ENCODE measurements at regions not wholly inside any gene's neighbourhood (a gene's known extent, or its start where the extent isn't known, plus 50 kb on each side); places are given as distances from the start of the nearest gene placed in this dataset.

DNA sequence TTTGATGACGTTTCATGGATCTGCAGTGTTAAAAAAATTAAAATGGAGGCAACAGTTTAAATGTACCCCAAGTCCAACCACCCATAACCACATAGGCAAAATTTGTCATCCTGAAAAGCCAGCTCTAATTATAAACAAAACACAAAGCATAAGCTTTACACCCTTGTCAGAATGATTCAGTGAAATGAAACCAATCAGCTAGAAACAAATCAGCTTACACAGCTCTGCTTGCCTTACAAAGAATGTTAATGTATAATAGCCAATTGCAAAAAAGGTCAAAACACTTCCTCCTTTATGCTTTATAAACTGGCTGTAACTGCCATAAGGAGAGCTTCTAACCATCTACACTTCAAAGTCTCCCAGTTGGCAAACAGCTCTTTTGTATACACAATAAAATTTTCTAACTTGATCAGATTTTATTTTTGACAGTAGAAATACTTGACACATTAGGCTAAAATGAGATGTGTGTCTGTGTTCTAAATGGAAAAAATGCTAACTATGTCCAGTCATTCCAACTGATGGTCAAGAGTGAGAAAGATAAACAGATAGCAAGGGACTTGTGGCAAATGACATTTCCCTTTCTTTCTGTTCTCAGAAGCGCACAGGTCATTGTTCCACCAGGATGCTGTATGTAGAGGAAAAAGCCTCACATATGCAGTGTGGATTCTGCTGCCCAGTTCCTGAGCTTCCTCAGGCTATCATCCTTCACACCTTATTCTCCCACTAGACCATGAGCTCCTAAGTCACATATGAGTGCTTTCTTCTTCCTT is 344.3 kb upstream of the ID4 start:
- intact Hi-C loops (cut with micrococcal nuclease): no loop called here
- H3F3A ChIP-seq (ENCODE audit: low read length, unreplicated experiment): no peaks in the 10 kb centered on the region
- no peaks in the 10 kb centered on the region for H3K9me3 ChIP-seq (ENCODE audit: low read length)
- H3K27ac ChIP-seq (ENCODE audit: low read length): no peak overlapping the region
- ChIA-PET CTCF (no interaction called here), POLR2A (ENCODE audit: unreplicated experiment) (no interaction called here)
- H3K79me2 ChIP-seq (ENCODE audit: low read length): no peaks in the 10 kb centered on the region
- no peaks in the 10 kb centered on the region for H3K9me2 ChIP-seq (replicated peaks; ENCODE audit: low read length)
- H3K27me3 ChIP-seq (ENCODE audit: low read length): no peaks in the 10 kb centered on the region
- H3K4me3 ChIP-seq (ENCODE audit: low read length): no peak overlapping the region
- no peak overlapping the region for H2AFZ ChIP-seq (ENCODE audit: low read length)
- H3K9ac ChIP-seq (ENCODE audit: low read length): no peak overlapping the region
- TF ChIP-seq, protein P1, sequence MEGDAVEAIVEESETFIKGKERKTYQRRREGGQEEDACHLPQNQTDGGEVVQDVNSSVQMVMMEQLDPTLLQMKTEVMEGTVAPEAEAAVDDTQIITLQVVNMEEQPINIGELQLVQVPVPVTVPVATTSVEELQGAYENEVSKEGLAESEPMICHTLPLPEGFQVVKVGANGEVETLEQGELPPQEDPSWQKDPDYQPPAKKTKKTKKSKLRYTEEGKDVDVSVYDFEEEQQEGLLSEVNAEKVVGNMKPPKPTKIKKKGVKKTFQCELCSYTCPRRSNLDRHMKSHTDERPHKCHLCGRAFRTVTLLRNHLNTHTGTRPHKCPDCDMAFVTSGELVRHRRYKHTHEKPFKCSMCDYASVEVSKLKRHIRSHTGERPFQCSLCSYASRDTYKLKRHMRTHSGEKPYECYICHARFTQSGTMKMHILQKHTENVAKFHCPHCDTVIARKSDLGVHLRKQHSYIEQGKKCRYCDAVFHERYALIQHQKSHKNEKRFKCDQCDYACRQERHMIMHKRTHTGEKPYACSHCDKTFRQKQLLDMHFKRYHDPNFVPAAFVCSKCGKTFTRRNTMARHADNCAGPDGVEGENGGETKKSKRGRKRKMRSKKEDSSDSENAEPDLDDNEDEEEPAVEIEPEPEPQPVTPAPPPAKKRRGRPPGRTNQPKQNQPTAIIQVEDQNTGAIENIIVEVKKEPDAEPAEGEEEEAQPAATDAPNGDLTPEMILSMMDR (conservative IDR thresholded peaks at IDR 0.05; ENCODE audit: low read depth, low read length): no peak
- TF ChIP-seq EZH2phosphoT487 (IDR thresholded peaks at IDR 0.05; ENCODE audit: borderline replicate concordance, low read length) (no peak), EZH2 (IDR thresholded peaks at IDR 0.05; ENCODE audit: low read length, unreplicated experiment) (no peak)
- no peak for DNase-seq
- no TSS peak for BruUV-seq (replicated peaks)
- ATAC-seq: no peak
- H3K4me1 ChIP-seq (ENCODE audit: insufficient read depth, low read length): no peaks in the 10 kb centered on the region
- no peaks in the 10 kb centered on the region for H3K36me3 ChIP-seq (ENCODE audit: low read depth, low read length)
- no peak overlapping the region for H3K4me2 ChIP-seq (ENCODE audit: low read length)
- H4K20me1 ChIP-seq (ENCODE audit: low read length): no peaks in the 10 kb centered on the region

DNA sequence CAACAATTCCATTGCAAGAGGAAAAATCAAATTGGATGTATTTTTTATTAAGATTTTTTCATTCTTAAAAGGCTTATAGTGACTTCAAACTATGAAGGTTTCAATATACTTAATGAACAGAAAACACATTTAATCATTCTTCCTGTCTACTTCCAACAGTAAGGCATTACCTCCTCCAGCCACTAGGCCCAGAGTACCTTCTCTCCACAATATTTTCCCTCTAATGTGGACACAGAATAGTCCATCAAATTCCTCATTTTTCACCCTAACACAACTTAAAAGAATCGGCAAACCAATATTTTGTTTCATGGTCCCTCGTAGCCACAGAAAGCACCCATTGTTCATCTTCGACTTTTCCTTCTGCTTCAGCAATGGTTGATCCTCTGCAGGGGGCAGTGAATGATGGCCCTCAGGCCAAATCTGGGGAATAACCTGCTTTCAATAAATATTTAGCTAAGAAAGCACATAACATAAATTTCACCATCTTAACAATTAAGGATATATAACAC is 335.4 kb upstream of the ID4 start:
- intact Hi-C loops (cut with micrococcal nuclease): no loop called here
- DNase-seq: no peak
- CTCF ChIA-PET: no interaction called here
- POLR2A ChIA-PET (ENCODE audit: unreplicated experiment): no interaction called here
- no peaks in the 10 kb centered on the region for H3K4me1 ChIP-seq (ENCODE audit: insufficient read depth, low read length)
- H3F3A ChIP-seq (ENCODE audit: low read length, unreplicated experiment): no peaks in the 10 kb centered on the region
- no peaks in the 10 kb centered on the region for H3K36me3 ChIP-seq (ENCODE audit: low read depth, low read length)
- H3K79me2 ChIP-seq (ENCODE audit: low read length): no peaks in the 10 kb centered on the region
- no peak for ATAC-seq
- TF ChIP-seq, protein P1 (conservative IDR thresholded peaks at IDR 0.05; ENCODE audit: low read depth, low read length): peak; percentile 27; the same call in 1 of the 2 replicates
- no peak for TF ChIP-seq EZH2 (IDR thresholded peaks at IDR 0.05; ENCODE audit: low read length, unreplicated experiment)
- no peak overlapping the region for H2AFZ ChIP-seq (ENCODE audit: low read length)
- H3K9ac ChIP-seq (ENCODE audit: low read length): no peak overlapping the region
- H3K9me3 ChIP-seq (ENCODE audit: low read length): no peaks in the 10 kb centered on the region; the same call in 1 of the 2 replicates
- BruUV-seq (replicated peaks): no TSS peak
- H3K27me3 ChIP-seq (ENCODE audit: low read length): no peaks in the 10 kb centered on the region
- H3K4me2 ChIP-seq (ENCODE audit: low read length): no peak overlapping the region
- no peak overlapping the region for H3K4me3 ChIP-seq (ENCODE audit: low read length)
- H4K20me1 ChIP-seq (ENCODE audit: low read length): no peaks in the 10 kb centered on the region
- H3K9me2 ChIP-seq (replicated peaks; ENCODE audit: low read length): no peaks in the 10 kb centered on the region
- no peak overlapping the region for H3K27ac ChIP-seq (ENCODE audit: low read length)

GRCh38 chr6:19502301-19502700 is 334.9 kb upstream of the ID4 start:
- no peaks in the 10 kb centered on the region for H4K20me1 ChIP-seq (ENCODE audit: low read length)
- H2AFZ ChIP-seq (ENCODE audit: low read length): no peak overlapping the region
- BruUV-seq (replicated peaks): no TSS peak
- no peaks in the 10 kb centered on the region; the same call in 1 of the 2 replicates for H3K9me3 ChIP-seq (ENCODE audit: low read length)
- no peak overlapping the region for H3K27ac ChIP-seq (ENCODE audit: low read length)
- H3K9ac ChIP-seq (ENCODE audit: low read length): no peak overlapping the region
- H3K79me2 ChIP-seq (ENCODE audit: low read length): no peaks in the 10 kb centered on the region
- H3K4me1 ChIP-seq (ENCODE audit: insufficient read depth, low read length): no peaks in the 10 kb centered on the region
- no peak overlapping the region for H3K4me3 ChIP-seq (ENCODE audit: low read length)
- H3K4me2 ChIP-seq (ENCODE audit: low read length): no peak overlapping the region
- intact Hi-C loops (cut with micrococcal nuclease): no loop called here
- ATAC-seq (peak; percentile 80), DNase-seq (peak; percentile 56)
- no peaks in the 10 kb centered on the region for H3K27me3 ChIP-seq (ENCODE audit: low read length)
- H3K36me3 ChIP-seq (ENCODE audit: low read depth, low read length): no peaks in the 10 kb centered on the region
- H3F3A ChIP-seq (ENCODE audit: low read length, unreplicated experiment): no peaks in the 10 kb centered on the region
- ChIA-PET CTCF (no interaction called here), POLR2A (ENCODE audit: unreplicated experiment) (no interaction called here)
- no peaks in the 10 kb centered on the region for H3K9me2 ChIP-seq (replicated peaks; ENCODE audit: low read length)
- TF ChIP-seq EZH2phosphoT487 (IDR thresholded peaks at IDR 0.05; ENCODE audit: borderline replicate concordance, low read length) (no peak), EZH2 (IDR thresholded peaks at IDR 0.05; ENCODE audit: low read length, unreplicated experiment) (no peak)
- TF ChIP-seq, protein P1 (conservative IDR thresholded peaks at IDR 0.05; ENCODE audit: low read depth, low read length): no peak

Data from PC-3 (cell line).